ENCODE measurements at regions not wholly inside any gene's neighbourhood (a gene's known extent, or its start where the extent isn't known, plus 50 kb on each side); places are given as distances from the start of the nearest gene placed in this dataset.
A peak's percentile ranks its signal among the peaks of the same experiment; 100 is the strongest.

GRCh38 chr19:33906578-33907335 lies 110.1 kb downstream of the KCTD15 start:
- Histone ChIP-seq H3K4me3 (peak overlapping the region in 11 of 12 donors; percentile 30 to 67 (median 58)), H3K4me1 (peaks cover 0 to 30% (median 13%) of the 10 kb centered on the region in 12 donors), H3K27me3 (peaks cover 0 to 42% (median 7%) of the 10 kb centered on the region in 9 donors), H3K36me3 (no peaks in the 10 kb centered on the region), H3K9me3 (peaks cover 0 to 4% (median 0%) of the 10 kb centered on the region in 12 donors), H3K27ac (peak overlapping the region in 11 of 12 donors; percentile 72 to 95 (median 89))
- DNase-seq (peak in 4 of 5 donors; percentile 15 to 39 (median 26)), ATAC-seq (peak in 3 of 4 donors; percentile 4 to 49 (median 35))
- TF ChIP-seq CTCF (IDR thresholded peaks at IDR 0.05) (no peak), POLR2A (IDR thresholded peaks at IDR 0.05) (no peak)
- 11 to 32% (median 16%) methylated on average over 40 to 59 of the region's 59 CpGs for WGBS, 4 donors
- intact Hi-C loops (cut with DNase I): loop anchor here in 8 of 10 donors (1.0 to 10.0 kb wide), 8 partner anchors 84 to 114 kb away; partner anchors contain the start of gene KCTD15 (in 4 of the 8)

- WGBS, 4 donors: 83 to 84% (median 83%) methylated on average over 7 of the region's 7 CpGs
- TF ChIP-seq CTCF (IDR thresholded peaks at IDR 0.05) (no peak), POLR2A (IDR thresholded peaks at IDR 0.05) (no peak)
- Histone ChIP-seq H3K36me3 (no peaks in the 10 kb centered on the region), H3K4me1 (peaks cover 0 to 11% (median 5%) of the 10 kb centered on the region in 12 donors), H3K27ac (no peak overlapping the region), H3K4me3 (no peak overlapping the region), H3K9me3 (peaks cover 0 to 4% (median 0%) of the 10 kb centered on the region in 12 donors), H3K27me3 (peaks cover 0 to 22% (median 3%) of the 10 kb centered on the region in 9 donors)
- ATAC-seq (no peak), DNase-seq (no peak)
- intact Hi-C loops (cut with DNase I): loop anchor here in 2 of 10 donors (10.0 kb wide), 2 partner anchors 84 to 126 kb away; no protein-coding TSS in a partner anchor
These were observed 114.3 kb downstream of the KCTD15 start for GRCh38 chr19:33910922-33911321.

- intact Hi-C loops (cut with DNase I): loop anchor here in 2 of 10 donors (10.0 kb wide), 2 partner anchors 80 to 130 kb away; no protein-coding TSS in a partner anchor
- H3K4me1 ChIP-seq: no peaks in the 10 kb centered on the region
- H3K27ac ChIP-seq: no peak overlapping the region
- 66 to 85% (median 75%) methylated on average over 9 of the region's 9 CpGs for WGBS, 4 donors
- DNase-seq: no peak
- peaks cover 0 to 4% (median 0%) of the 10 kb centered on the region in 12 donors for H3K9me3 ChIP-seq
- ATAC-seq: no peak
- H3K4me3 ChIP-seq: no peak overlapping the region
- H3K27me3 ChIP-seq: peaks cover 0 to 13% (median 0%) of the 10 kb centered on the region in 9 donors
- no peaks in the 10 kb centered on the region for H3K36me3 ChIP-seq
- TF ChIP-seq CTCF (IDR thresholded peaks at IDR 0.05) (no peak), POLR2A (IDR thresholded peaks at IDR 0.05) (no peak)
These were observed 117.9 kb downstream of the KCTD15 start for GRCh38 chr19:33914599-33914998.

- peaks cover 0 to 3% (median 0%) of the 10 kb centered on the region in 12 donors for H3K9me3 ChIP-seq
- 54 to 97% (median 85%) methylated on average over 1 of the region's 1 CpG for WGBS, 4 donors
- no peaks in the 10 kb centered on the region for H3K36me3 ChIP-seq
- H3K4me3 ChIP-seq: no peak overlapping the region
- no peak overlapping the region for H3K27ac ChIP-seq
- ATAC-seq: no peak
- TF ChIP-seq CTCF (IDR thresholded peaks at IDR 0.05) (no peak), POLR2A (IDR thresholded peaks at IDR 0.05) (no peak)
- intact Hi-C loops (cut with DNase I): loop anchor here in 2 of 10 donors (10.0 kb wide), 2 partner anchors 78 to 132 kb away; no protein-coding TSS in a partner anchor
- no peaks in the 10 kb centered on the region for H3K4me1 ChIP-seq
- peaks cover 0 to 13% (median 0%) of the 10 kb centered on the region in 9 donors for H3K27me3 ChIP-seq
- no peak for DNase-seq
These were observed 120.1 kb downstream of the KCTD15 start for GRCh38 chr19:33916792-33917191.
